OCI-LY1 (cell line): ENCODE measurements at regions not wholly inside any gene's neighbourhood (a gene's known extent, or its start where the extent isn't known, plus 50 kb on each side); places are given as distances from the start of the nearest gene placed in this dataset.
"Not testable (repeated sequence)": the region's sequence is repeated elsewhere in the genome, so short reads cannot be mapped to it uniquely, and the experiment has no call there.

Experiments used
- H2AFZ ChIP-seq: fragments of 200-600 bp; sonication (generic), shearing (Covaris generic); 2 replicates; pipeline ENCODE4 v1.6.0; 2014; ENCODE audit warnings: antibody characterized with exemption, mild to moderate bottlenecking, low read length
- H3F3A ChIP-seq: fragments of 200-600 bp; sonication (generic), shearing (Covaris generic); 2 replicates; pipeline ENCODE4 v1.6.0; 2014; ENCODE audit warnings: mild to moderate bottlenecking, antibody characterized with exemption, low read length, moderate library complexity; ENCODE audit not compliant: insufficient read depth
- H3K27ac ChIP-seq: fragments of 200-600 bp; sonication (generic); 2 replicates; pipeline ENCODE4 v1.5.1; 2014; ENCODE audit warnings: low read length, mixed run types, mild to moderate bottlenecking, low read depth; ENCODE audit not compliant: poor library complexity, severe bottlenecking
- H3K27me3 ChIP-seq: fragments of 200-600 bp; sonication (generic); 2 replicates; pipeline ENCODE4 v1.6.0; 2014; ENCODE audit warnings: antibody characterized with exemption, mild to moderate bottlenecking, low read length, moderate library complexity; ENCODE audit not compliant: insufficient read depth
- H3K36me3 ChIP-seq: fragments of 200-600 bp; sonication (generic); 2 replicates; pipeline ENCODE4 v1.6.1; 2014; ENCODE audit warnings: mild to moderate bottlenecking, antibody characterized with exemption, low read length, moderate library complexity, mixed read lengths; ENCODE audit not compliant: insufficient read depth
- H3K4me1 ChIP-seq: fragments of 200-600 bp; sonication (generic); 2 replicates; pipeline ENCODE4 v1.5.1; 2014; ENCODE audit warnings: mild to moderate bottlenecking, low read length, moderate library complexity; ENCODE audit not compliant: insufficient read depth, severe bottlenecking
- H3K4me2 ChIP-seq: fragments of 200-600 bp; sonication (generic), shearing (Covaris generic); 2 replicates; pipeline ENCODE4 v1.6.1; 2014; ENCODE audit warnings: low read length
- H3K4me3 ChIP-seq: fragments of 200-600 bp; sonication (generic); 2 replicates; pipeline ENCODE4 v1.5.1; 2014; ENCODE audit warnings: low read length, low read depth, mild to moderate bottlenecking, mixed read lengths; ENCODE audit not compliant: poor library complexity, severe bottlenecking
- H3K79me2 ChIP-seq: fragments of 200-600 bp; shearing (Covaris generic); 2 replicates; pipeline ENCODE4 v1.6.1; 2016; ENCODE audit warnings: mixed run types, low read length, mixed read lengths; ENCODE audit not compliant: insufficient read depth
- H3K9ac ChIP-seq: fragments of 200-600 bp; sonication (generic), shearing (Covaris generic); 2 replicates; pipeline ENCODE4 v1.6.1; 2014; ENCODE audit warnings: mild to moderate bottlenecking, low read length, mixed read lengths
- H3K9me2 ChIP-seq: fragments of 200-600 bp; sonication (generic), shearing (Covaris generic); 2 replicates; pipeline ENCODE4 v1.6.1; 2014; ENCODE audit warnings: low read depth, mild to moderate bottlenecking, low read length, mixed read lengths
- H3K9me3 ChIP-seq: fragments of 200-600 bp; shearing (Covaris generic); 2 replicates; pipeline ENCODE4 v1.6.1; 2014; ENCODE audit warnings: low read length, mixed read lengths
- H4K20me1 ChIP-seq: fragments of 200-600 bp; sonication (generic), shearing (Covaris generic); 2 replicates; pipeline ENCODE4 v1.6.0; 2016; ENCODE audit warnings: mild to moderate bottlenecking, low read length; ENCODE audit not compliant: insufficient read depth
- CTCF ChIP-seq: fragments of 200-600 bp; sonication (generic), shearing (Covaris generic); IDR thresholded peaks from 2 replicates; pipeline ENCODE4 v1.5.1; 2017; ENCODE audit warnings: mild to moderate bottlenecking, antibody characterized with exemption, low read length, moderate library complexity, mixed read lengths
- EZH2 ChIP-seq: fragments of 200-600 bp; sonication (generic), shearing (Covaris generic); IDR thresholded peaks from 2 replicates; pipeline ENCODE4 v1.8.0; 2017; ENCODE audit warnings: borderline replicate concordance, mixed run types, mild to moderate bottlenecking, antibody characterized with exemption, low read length, moderate library complexity, mixed read lengths

- no peaks in the 10 kb centered on the region for H3K79me2 ChIP-seq
- H3K9ac ChIP-seq: no peak overlapping the region
- no peak for TF ChIP-seq CTCF
- TF ChIP-seq EZH2: no peak
- H4K20me1 ChIP-seq: no peaks in the 10 kb centered on the region
- H3K36me3 ChIP-seq: no peaks in the 10 kb centered on the region
- no peak overlapping the region for H2AFZ ChIP-seq
- no peak overlapping the region for H3K27ac ChIP-seq
- no peaks in the 10 kb centered on the region for H3K4me1 ChIP-seq
- H3K4me2 ChIP-seq: no peak overlapping the region
- no peaks in the 10 kb centered on the region for H3K27me3 ChIP-seq
- no peak overlapping the region for H3K4me3 ChIP-seq
- no peaks in the 10 kb centered on the region for H3K9me3 ChIP-seq
- H3K9me2 ChIP-seq: no peaks in the 10 kb centered on the region
- no peaks in the 10 kb centered on the region for H3F3A ChIP-seq
These were observed 684.3 kb upstream of the DPPA4 start for GRCh38 chr3:110021659-110022058.

- not testable (repeated sequence) for H2AFZ ChIP-seq
These were observed 685.7 kb upstream of the DPPA4 start for GRCh38 chr3:110023022-110023421.

GRCh38 chr3:110026421-110026820 lies 689.1 kb upstream of the DPPA4 start:
- TF ChIP-seq EZH2 (no peak), CTCF (no peak)
- Histone ChIP-seq H3K36me3 (no peaks in the 10 kb centered on the region), H3K9me3 (no peaks in the 10 kb centered on the region), H3F3A (no peaks in the 10 kb centered on the region), H3K4me2 (no peak overlapping the region), H3K27ac (no peak overlapping the region), H3K4me3 (no peak overlapping the region), H3K9me2 (no peaks in the 10 kb centered on the region), H3K27me3 (no peaks in the 10 kb centered on the region), H3K4me1 (no peaks in the 10 kb centered on the region), H3K9ac (no peak overlapping the region), H4K20me1 (no peaks in the 10 kb centered on the region), H2AFZ (no peak overlapping the region), H3K79me2 (no peaks in the 10 kb centered on the region)

More at GRCh38 chr3:110023022-110023421, 685.7 kb upstream of the DPPA4 start:
- H3K79me2 ChIP-seq, H3K9me2 ChIP-seq, H4K20me1 ChIP-seq, H3K27me3 ChIP-seq, H3K4me1 ChIP-seq, H3K9ac ChIP-seq, H3K36me3 ChIP-seq, H3K4me3 ChIP-seq, H3K27ac ChIP-seq, H3K9me3 ChIP-seq, H3F3A ChIP-seq, H3K4me2 ChIP-seq: not testable (repeated sequence)

- no peak overlapping the region for H3K9ac ChIP-seq
- no peak overlapping the region for H2AFZ ChIP-seq
- TF ChIP-seq EZH2 (no peak), CTCF (no peak)
- H3K4me2 ChIP-seq: no peak overlapping the region
- H3F3A ChIP-seq: no peaks in the 10 kb centered on the region
- H3K79me2 ChIP-seq: no peaks in the 10 kb centered on the region
- no peaks in the 10 kb centered on the region for H3K27me3 ChIP-seq
- H3K9me3 ChIP-seq: no peaks in the 10 kb centered on the region
- H3K9me2 ChIP-seq: no peaks in the 10 kb centered on the region
- no peaks in the 10 kb centered on the region for H4K20me1 ChIP-seq
- no peak overlapping the region for H3K27ac ChIP-seq
- H3K4me1 ChIP-seq: no peaks in the 10 kb centered on the region
- H3K4me3 ChIP-seq: no peak overlapping the region
- no peaks in the 10 kb centered on the region for H3K36me3 ChIP-seq
These were observed 690.2 kb upstream of the DPPA4 start for GRCh38 chr3:110027446-110028080.
